ENCODE measurements at regions not wholly inside any gene's neighbourhood (a gene's known extent, or its start where the extent isn't known, plus 50 kb on each side); places are given as distances from the start of the nearest gene placed in this dataset.

DNA sequence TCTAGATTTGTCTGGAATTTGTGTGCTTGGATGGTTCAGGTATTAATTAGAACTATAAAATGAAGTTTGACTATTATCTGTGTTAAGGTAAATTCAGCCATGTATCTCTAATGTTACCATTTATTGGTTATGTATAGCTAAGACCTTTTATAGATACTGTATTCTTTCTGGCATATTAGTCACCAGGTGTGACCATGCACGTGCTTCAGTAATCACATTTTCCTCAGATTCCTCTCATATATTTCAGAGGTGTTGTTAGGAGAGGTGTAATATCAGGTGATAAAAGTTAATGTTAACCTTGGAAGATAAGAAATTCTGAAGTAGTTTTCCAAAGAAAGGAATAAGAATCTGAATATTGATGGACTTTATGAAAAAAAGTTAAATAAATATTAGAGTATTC lies 194.5 kb upstream of the KHDRBS2 start:
- Mint-ChIP-seq H3K4me1 (ENCODE audit: low read depth) (no peaks in the 10 kb centered on the region), H3K27me3 (no peaks in the 10 kb centered on the region), H3K9me3 (no peaks in the 10 kb centered on the region), H3K4me3 (no peak overlapping the region), H3K27ac (no peak overlapping the region), H3K36me3 (ENCODE audit: low read depth) (no peaks in the 10 kb centered on the region)
- intact Hi-C loops (cut with micrococcal nuclease), result no loop called here

DNA sequence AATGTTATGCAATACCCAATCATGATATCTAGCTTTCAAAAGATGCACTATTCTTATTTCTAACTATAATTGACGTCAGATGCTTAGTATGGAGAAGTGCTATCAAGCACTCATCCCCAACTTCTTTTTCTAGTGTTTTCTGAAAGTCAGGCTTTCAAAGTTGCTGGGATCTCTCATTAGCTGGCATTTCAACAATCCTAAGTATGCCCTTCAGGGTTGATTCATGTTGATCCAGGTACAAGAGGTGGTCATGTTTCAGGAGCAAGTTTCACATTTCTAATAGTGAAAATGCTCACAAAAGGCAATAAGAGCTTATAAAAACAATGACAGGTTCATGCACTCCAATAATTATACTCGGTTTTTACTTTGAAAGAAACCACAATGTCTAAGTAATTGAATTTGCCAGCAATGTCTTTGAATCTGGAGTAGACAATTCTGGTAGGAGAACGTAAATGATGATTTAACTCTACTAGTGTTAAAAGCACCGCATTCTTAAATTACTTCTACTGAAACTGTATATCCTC lies 193.7 kb upstream of the KHDRBS2 start:
- Mint-ChIP-seq H3K9me3 (no peaks in the 10 kb centered on the region), H3K4me3 (no peak overlapping the region), H3K27ac (no peak overlapping the region), H3K4me1 (ENCODE audit: low read depth) (no peaks in the 10 kb centered on the region), H3K36me3 (ENCODE audit: low read depth) (no peaks in the 10 kb centered on the region), H3K27me3 (no peaks in the 10 kb centered on the region)
- intact Hi-C loops (cut with micrococcal nuclease), result no loop called here

DNA sequence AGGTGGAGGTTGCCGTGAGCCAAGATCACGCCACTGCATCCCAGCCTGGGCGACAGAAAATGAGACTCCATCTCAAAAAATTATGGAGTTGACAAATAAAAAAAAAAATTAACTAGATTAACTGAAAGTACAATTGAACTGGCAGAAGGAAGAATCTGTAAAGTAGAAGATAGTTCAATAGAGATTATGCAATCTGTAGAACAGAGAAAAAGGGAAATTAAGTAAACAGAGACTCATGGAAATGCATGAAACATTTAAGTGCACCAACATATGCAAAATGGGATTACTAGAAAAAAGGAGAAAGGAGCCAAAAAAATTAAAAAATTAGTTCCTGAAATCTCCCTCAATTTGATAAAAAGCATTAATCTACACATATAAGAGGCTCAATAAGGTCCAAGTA lies 188.8 kb upstream of the KHDRBS2 start:
- no peaks in the 10 kb centered on the region for H3K4me1 Mint-ChIP-seq (ENCODE audit: low read depth)
- H3K4me3 Mint-ChIP-seq, result no peak overlapping the region
- no peaks in the 10 kb centered on the region for H3K27me3 Mint-ChIP-seq
- no peaks in the 10 kb centered on the region for H3K36me3 Mint-ChIP-seq (ENCODE audit: low read depth)
- no peak overlapping the region for H3K27ac Mint-ChIP-seq
- H3K9me3 Mint-ChIP-seq, result no peaks in the 10 kb centered on the region
- intact Hi-C loops (cut with micrococcal nuclease), result no loop called here

DNA sequence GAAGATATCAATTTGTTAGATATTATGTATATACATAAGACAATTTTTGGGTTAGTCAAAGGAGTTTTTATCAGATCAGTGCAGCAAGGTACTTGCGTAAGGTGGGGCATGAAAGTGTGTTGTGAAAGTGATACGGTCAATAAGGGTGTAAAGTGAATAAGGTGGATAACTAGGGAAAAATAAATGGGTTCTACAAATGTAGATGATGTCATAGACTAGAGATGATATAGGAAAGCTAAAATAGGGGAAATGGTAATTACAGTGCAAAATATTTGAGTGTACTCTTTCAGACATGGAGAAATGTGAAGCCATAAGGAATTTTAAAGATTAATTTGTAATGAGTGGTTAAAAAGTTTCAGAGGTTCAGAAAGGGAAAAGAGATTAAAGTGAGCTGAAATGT lies 180.6 kb upstream of the KHDRBS2 start:
- intact Hi-C loops (cut with micrococcal nuclease), result no loop called here
- Mint-ChIP-seq H3K36me3 (ENCODE audit: low read depth) (no peaks in the 10 kb centered on the region), H3K27ac (no peak overlapping the region), H3K9me3 (no peaks in the 10 kb centered on the region), H3K27me3 (no peaks in the 10 kb centered on the region), H3K4me3 (no peak overlapping the region), H3K4me1 (ENCODE audit: low read depth) (no peaks in the 10 kb centered on the region)

DNA sequence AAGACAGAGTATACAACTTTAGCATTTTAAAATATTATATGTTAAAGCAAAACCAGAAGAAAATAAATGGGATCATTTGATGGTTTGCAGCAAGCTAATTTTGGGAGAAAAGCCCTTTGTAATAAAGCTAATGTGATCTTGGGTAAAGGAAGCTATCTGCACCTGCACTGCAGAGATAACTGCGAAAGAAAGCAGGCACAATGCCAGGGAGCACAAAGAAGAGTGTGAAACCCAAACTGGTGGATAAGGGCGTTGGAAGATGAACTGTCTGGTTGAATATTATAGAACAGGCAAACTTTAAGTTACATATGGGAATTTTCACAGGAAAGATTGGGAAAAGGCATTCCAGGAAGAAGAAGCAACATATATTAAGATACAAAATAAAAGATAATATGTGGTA lies 179.2 kb upstream of the KHDRBS2 start:
- intact Hi-C loops (cut with micrococcal nuclease), result no loop called here
- H3K27ac Mint-ChIP-seq, result no peak overlapping the region
- no peaks in the 10 kb centered on the region for H3K9me3 Mint-ChIP-seq
- no peaks in the 10 kb centered on the region for H3K27me3 Mint-ChIP-seq
- H3K36me3 Mint-ChIP-seq (ENCODE audit: low read depth), result no peaks in the 10 kb centered on the region
- no peaks in the 10 kb centered on the region for H3K4me1 Mint-ChIP-seq (ENCODE audit: low read depth)
- H3K4me3 Mint-ChIP-seq, result no peak overlapping the region

DNA sequence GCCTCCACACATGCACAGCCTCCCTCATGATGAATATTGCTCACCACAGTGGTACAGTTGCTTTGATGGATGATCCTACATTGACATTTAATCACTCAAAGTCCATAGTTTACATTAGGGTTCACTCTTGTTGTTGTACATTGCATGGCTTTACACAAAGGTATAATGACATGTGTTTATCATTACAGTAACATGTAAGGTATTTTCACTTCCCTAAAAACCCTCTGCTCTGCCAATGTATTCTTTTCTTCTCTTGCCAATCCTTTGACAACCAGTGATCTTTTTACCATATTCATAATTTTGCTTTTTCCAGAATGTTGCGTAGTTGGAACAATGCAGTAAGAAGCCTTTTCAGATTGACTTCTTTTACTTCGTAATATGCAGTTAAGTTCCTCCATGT lies 166.6 kb upstream of the KHDRBS2 start:
- no peaks in the 10 kb centered on the region for H3K4me1 Mint-ChIP-seq (ENCODE audit: low read depth)
- H3K9me3 Mint-ChIP-seq, result no peaks in the 10 kb centered on the region
- no peaks in the 10 kb centered on the region for H3K36me3 Mint-ChIP-seq (ENCODE audit: low read depth)
- no peak overlapping the region for H3K27ac Mint-ChIP-seq
- no peaks in the 10 kb centered on the region for H3K27me3 Mint-ChIP-seq
- intact Hi-C loops (cut with micrococcal nuclease), result no loop called here
- H3K4me3 Mint-ChIP-seq, result no peak overlapping the region

DNA sequence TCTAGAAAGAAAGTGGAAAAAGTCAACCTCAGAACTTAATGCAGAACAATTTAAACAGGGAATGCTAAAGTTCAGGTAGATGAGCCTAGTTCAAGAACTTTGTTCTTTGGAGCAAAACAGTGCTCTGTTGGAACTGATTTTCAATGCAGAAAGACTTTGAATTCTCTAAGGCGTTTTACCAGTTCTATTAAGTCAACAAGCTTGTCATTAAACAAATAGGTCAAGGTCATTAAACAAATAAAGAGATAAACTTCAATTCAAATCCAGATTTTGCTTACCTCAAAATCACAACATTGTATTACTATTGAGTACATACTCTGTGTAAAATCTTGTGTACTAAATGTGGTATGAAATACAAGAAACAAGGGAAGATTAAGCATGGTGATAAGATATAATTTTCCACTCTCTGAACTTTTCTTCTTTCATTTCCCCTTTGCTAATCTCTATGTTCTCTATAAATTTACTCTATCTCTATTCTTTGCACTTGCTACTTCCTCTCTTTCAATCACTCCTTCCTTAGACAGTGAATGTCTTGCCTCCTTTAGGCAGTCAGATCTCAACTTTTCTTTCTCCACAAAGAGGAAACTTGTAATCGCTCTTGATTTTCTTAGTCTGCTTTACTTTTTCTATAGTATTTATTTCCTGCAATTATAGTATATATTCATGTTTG lies 160.8 kb upstream of the KHDRBS2 start:
- no peak overlapping the region for H3K27ac Mint-ChIP-seq
- H3K9me3 Mint-ChIP-seq, result no peaks in the 10 kb centered on the region
- H3K36me3 Mint-ChIP-seq (ENCODE audit: low read depth), result no peaks in the 10 kb centered on the region
- H3K27me3 Mint-ChIP-seq, result no peaks in the 10 kb centered on the region
- intact Hi-C loops (cut with micrococcal nuclease), result no loop called here
- no peak overlapping the region for H3K4me3 Mint-ChIP-seq
- no peaks in the 10 kb centered on the region for H3K4me1 Mint-ChIP-seq (ENCODE audit: low read depth)

DNA sequence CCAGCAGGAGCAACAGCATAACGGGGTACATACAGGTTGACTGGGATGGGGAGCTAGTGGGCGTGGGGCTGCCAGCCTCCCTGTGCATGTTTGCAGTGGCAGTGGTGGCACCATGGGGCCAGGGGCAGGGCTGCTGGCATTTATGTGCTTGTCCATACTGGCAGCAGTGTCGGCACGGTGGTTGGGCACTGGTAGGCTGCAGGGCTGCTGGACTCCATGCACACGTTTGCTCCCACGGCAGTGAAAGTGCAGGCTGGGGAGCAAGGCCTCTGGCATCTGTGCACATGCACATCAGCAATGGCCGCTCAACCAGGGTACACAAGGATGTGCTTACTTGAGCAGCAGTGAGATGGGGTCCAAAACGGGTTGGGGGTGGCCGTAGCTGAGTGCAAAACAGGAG lies 159.5 kb upstream of the KHDRBS2 start:
- Mint-ChIP-seq H3K27ac (no peak overlapping the region), H3K9me3 (peaks cover 9% of the 10 kb centered on the region), H3K27me3 (no peaks in the 10 kb centered on the region), H3K36me3 (ENCODE audit: low read depth) (no peaks in the 10 kb centered on the region), H3K4me3 (no peak overlapping the region), H3K4me1 (ENCODE audit: low read depth) (no peaks in the 10 kb centered on the region)
- intact Hi-C loops (cut with micrococcal nuclease), result no loop called here

DNA sequence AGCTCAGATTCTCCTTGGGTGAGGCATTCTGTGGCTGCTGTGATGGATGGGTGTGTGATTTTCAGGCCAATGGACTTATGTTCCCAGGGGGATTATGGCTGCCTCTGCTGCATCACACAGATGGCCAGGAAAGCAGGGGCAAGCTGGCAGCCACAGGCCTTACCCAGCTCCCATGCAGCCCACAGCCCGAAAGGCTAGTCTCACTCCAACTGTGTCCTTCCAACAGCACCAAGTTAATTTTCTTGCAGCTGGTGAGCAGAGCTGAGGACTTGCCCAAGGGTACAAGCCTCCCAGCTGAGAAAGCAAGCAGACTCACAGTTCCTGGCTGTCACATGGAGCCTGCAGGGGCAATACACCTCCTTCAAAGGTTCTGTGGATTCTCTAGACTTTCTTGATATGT lies 155.2 kb upstream of the KHDRBS2 start:
- Mint-ChIP-seq H3K27ac (no peak overlapping the region), H3K9me3 (peaks cover 38% of the 10 kb centered on the region), H3K36me3 (ENCODE audit: low read depth) (no peaks in the 10 kb centered on the region), H3K4me3 (no peak overlapping the region), H3K27me3 (no peaks in the 10 kb centered on the region), H3K4me1 (ENCODE audit: low read depth) (no peaks in the 10 kb centered on the region)
- intact Hi-C loops (cut with micrococcal nuclease), result no loop called here

DNA sequence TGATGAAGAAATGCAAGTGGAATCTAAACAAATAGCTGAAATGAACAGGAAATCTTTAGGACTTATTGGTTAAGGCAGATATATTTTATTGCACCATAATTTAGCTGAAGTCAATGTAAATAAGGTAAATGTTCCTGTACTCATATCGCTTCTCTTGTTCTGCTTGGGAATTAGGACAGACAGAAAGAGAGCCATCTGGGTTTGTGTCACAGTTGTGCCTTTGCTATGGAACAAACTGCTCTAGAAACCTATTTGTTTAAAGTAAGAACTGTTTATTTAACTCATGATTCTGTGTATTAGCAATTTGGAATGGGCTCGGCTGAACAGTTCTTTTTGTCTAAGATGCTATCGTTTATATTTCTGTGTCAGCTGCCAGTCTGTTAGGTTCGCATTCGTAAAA lies 143.8 kb upstream of the KHDRBS2 start:
- no peaks in the 10 kb centered on the region for H3K9me3 Mint-ChIP-seq
- no peaks in the 10 kb centered on the region for H3K27me3 Mint-ChIP-seq
- no peaks in the 10 kb centered on the region for H3K36me3 Mint-ChIP-seq (ENCODE audit: low read depth)
- no peak overlapping the region for H3K4me3 Mint-ChIP-seq
- H3K27ac Mint-ChIP-seq, result no peak overlapping the region
- intact Hi-C loops (cut with micrococcal nuclease), result no loop called here
- H3K4me1 Mint-ChIP-seq (ENCODE audit: low read depth), result no peaks in the 10 kb centered on the region

DNA sequence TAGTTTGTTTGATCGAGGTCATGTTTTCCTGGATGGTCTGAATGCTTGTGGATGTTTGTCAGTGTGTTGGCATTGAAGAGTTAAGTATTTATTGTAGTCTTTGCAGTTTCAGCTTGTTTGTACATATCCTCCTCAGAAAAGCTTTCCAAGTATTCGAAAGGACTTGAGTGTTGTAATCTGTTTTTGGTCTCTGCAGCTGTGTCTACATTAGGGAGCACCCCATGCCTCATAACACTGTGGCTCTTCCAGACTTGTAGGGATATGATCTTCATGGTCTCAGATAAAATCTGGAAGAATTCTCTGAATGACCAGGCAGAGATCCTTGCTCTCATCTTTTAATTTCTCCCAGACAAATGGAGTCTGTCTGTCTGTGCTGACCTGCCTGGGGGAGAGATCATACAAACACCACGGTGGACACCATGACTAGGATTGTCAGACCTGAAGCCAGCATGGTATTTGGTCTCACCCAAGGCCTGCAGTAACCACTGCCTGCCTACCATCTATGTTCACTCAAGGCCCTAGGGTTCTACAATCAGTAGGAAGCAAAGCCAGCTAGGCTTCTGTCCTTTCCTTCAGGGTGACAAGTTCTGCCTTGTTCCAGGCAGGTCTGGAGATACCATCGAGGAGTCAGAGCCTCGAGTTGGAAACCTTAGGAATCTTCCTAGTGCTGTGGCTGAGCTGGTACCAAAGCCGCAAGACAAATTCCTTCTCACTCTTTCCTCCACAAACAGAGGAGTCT lies 114.7 kb upstream of the KHDRBS2 start:
- intact Hi-C loops (cut with micrococcal nuclease), result no loop called here
- Mint-ChIP-seq H3K4me3 (no peak overlapping the region), H3K27me3 (no peaks in the 10 kb centered on the region), H3K9me3 (peaks cover 11% of the 10 kb centered on the region), H3K4me1 (ENCODE audit: low read depth) (no peaks in the 10 kb centered on the region), H3K36me3 (ENCODE audit: low read depth) (no peaks in the 10 kb centered on the region), H3K27ac (no peak overlapping the region)

DNA sequence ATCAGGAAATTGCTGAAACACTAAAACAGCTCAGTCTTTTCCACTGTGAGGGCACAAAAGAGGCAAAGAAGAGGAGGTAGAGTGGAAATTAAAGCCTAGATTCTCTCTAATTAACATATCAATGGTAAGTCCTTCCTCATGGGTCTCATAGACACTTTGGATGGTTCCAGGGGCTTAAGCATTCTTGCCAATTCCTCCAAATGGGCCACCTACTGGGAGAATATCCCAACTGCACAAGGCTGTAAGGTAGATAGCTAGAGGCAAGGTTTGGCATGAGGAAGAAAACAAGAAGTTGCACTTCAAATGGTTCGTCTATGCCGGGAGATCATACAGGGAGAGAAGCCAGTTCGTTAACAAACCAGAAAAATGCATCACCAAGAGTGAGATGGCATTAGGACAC lies 107.6 kb upstream of the KHDRBS2 start:
- intact Hi-C loops (cut with micrococcal nuclease), result loop anchor here (10.0 kb wide), 1 partner anchor 59 kb away; no protein-coding TSS in a partner anchor
- Mint-ChIP-seq H3K27ac (no peak overlapping the region), H3K4me1 (ENCODE audit: low read depth) (no peaks in the 10 kb centered on the region), H3K4me3 (no peak overlapping the region), H3K27me3 (no peaks in the 10 kb centered on the region), H3K36me3 (ENCODE audit: low read depth) (no peaks in the 10 kb centered on the region), H3K9me3 (peaks cover 20% of the 10 kb centered on the region)

DNA sequence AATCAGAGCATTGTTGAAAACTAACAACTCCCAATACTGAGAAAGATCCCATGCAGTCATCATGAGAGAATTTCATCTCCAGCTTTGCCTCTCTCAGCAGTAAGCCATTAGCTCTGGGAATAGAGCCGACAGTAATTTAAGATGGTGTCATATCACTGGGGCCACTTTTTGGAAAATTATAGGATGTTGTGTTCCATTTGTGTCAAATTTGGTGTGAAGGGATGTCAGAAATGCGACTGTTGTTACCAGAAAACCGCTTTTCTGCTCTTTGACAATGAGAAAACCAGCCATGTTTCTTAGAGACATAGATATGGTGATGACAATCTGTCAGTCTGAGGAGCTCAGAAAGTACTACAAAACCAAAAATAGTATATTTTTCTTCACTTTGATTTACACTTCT lies 106.3 kb upstream of the KHDRBS2 start:
- no peak overlapping the region for H3K4me3 Mint-ChIP-seq
- H3K36me3 Mint-ChIP-seq (ENCODE audit: low read depth), result no peaks in the 10 kb centered on the region
- no peak overlapping the region for H3K27ac Mint-ChIP-seq
- H3K4me1 Mint-ChIP-seq (ENCODE audit: low read depth), result no peaks in the 10 kb centered on the region
- no peaks in the 10 kb centered on the region for H3K27me3 Mint-ChIP-seq
- intact Hi-C loops (cut with micrococcal nuclease), result loop anchor here (10.0 kb wide), 1 partner anchor 57 kb away; no protein-coding TSS in a partner anchor
- H3K9me3 Mint-ChIP-seq, result peaks cover 24% of the 10 kb centered on the region

DNA sequence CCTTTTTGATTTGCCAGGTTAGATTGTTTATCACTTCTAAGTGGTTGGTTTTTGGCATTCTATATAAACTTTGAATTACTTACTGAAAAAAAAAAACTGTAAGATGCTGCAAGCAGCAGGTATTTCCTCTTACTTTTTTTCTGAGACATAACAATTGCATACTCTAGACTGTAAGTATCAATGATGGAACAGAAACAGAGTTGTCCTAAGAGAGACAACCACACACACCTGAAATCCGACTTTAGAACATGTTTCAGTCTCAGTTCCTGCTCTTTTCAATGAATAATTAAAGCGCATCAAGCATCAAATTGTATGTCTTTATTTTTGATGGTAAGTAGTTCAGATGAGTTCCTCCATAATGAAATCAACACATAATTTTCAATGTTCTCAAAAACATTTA lies 105.3 kb upstream of the KHDRBS2 start:
- H3K27me3 Mint-ChIP-seq, result no peaks in the 10 kb centered on the region
- H3K4me1 Mint-ChIP-seq (ENCODE audit: low read depth), result no peaks in the 10 kb centered on the region
- no peak overlapping the region for H3K27ac Mint-ChIP-seq
- H3K4me3 Mint-ChIP-seq, result no peak overlapping the region
- H3K36me3 Mint-ChIP-seq (ENCODE audit: low read depth), result no peaks in the 10 kb centered on the region
- intact Hi-C loops (cut with micrococcal nuclease), result loop anchor here (10.0 kb wide), 1 partner anchor 57 kb away; no protein-coding TSS in a partner anchor
- H3K9me3 Mint-ChIP-seq, result peaks cover 21% of the 10 kb centered on the region
